ENCODE measurements at regions not wholly inside any gene's neighbourhood (a gene's known extent, or its start where the extent isn't known, plus 50 kb on each side); places are given as distances from the start of the nearest gene placed in this dataset.

GRCh38 chr3:168624892-168625448 lies 529.2 kb upstream of the GOLIM4 start:
- no peaks in the 10 kb centered on the region for H3K79me2 ChIP-seq (ENCODE audit: control insufficient read depth, insufficient read depth, low read length)
- no peaks in the 10 kb centered on the region for H4K20me1 ChIP-seq (ENCODE audit: control insufficient read depth, extremely low read depth, insufficient read depth, low read length)
- H3K9me3 ChIP-seq (ENCODE audit: control insufficient read depth, low read depth, low read length) = no peaks in the 10 kb centered on the region
- no peak overlapping the region for H3K4me3 ChIP-seq (ENCODE audit: control insufficient read depth in 2 of 3, extremely low read depth in 1 of 3, insufficient read depth in 2 of 3, low read depth in 1 of 3, low read length in 3 of 3)
- H3K9ac ChIP-seq (ENCODE audit: control insufficient read depth, extremely low read depth, insufficient read depth, low read length) = no peak overlapping the region
- TF ChIP-seq CTCF (optimal IDR thresholded peaks at IDR 0.05 in 1 of 3, IDR thresholded peaks at IDR 0.05 in 1 of 3, conservative IDR thresholded peaks at IDR 0.05 in 1 of 3; ENCODE audit: extremely low read depth in 1 of 3, insufficient read depth in 2 of 3, low read length in 3 of 3) (no peak), EZH2 (IDR thresholded peaks at IDR 0.05; ENCODE audit: low read length) (no peak)
- no peak overlapping the region for H2AFZ ChIP-seq (ENCODE audit: control insufficient read depth, low read length)
- DNase-seq (ENCODE audit: low read depth, low spot score) (no peak), FAIRE-seq (no peak)
- no peaks in the 10 kb centered on the region for H3K4me1 ChIP-seq (ENCODE audit: control insufficient read depth, extremely low read depth, insufficient read depth, low read length)
- no peaks in the 10 kb centered on the region for H3K9me1 ChIP-seq (ENCODE audit: control insufficient read depth, extremely low read depth, insufficient read depth, low read length)
- no peaks in the 10 kb centered on the region for H3K27me3 ChIP-seq (ENCODE audit: control insufficient read depth, extremely low read depth, insufficient read depth, low read length)
- H3K36me3 ChIP-seq (ENCODE audit: control insufficient read depth in 2 of 2, extremely low read depth in 1 of 2, insufficient read depth in 2 of 2, low read length in 2 of 2) = no peaks in the 10 kb centered on the region
- H3K4me2 ChIP-seq (ENCODE audit: control insufficient read depth, extremely low read depth, insufficient read depth, low read depth, low read length) = no peak overlapping the region
- dilution Hi-C loops (cut with MboI; ENCODE audit: extremely low pct_ligation_motif_present, low sequenced_read_pairs) = no loop called here
- no peak overlapping the region for H3K27ac ChIP-seq (ENCODE audit: control insufficient read depth, insufficient read depth, low read length)

- H3K9me3 ChIP-seq (ENCODE audit: control insufficient read depth, low read depth, low read length) = no peaks in the 10 kb centered on the region
- H3K27me3 ChIP-seq (ENCODE audit: control insufficient read depth, extremely low read depth, insufficient read depth, low read length) = no peaks in the 10 kb centered on the region
- TF ChIP-seq EZH2 (IDR thresholded peaks at IDR 0.05; ENCODE audit: low read length) (no peak), CTCF (optimal IDR thresholded peaks at IDR 0.05 in 1 of 3, IDR thresholded peaks at IDR 0.05 in 1 of 3, conservative IDR thresholded peaks at IDR 0.05 in 1 of 3; ENCODE audit: extremely low read depth in 1 of 3, insufficient read depth in 2 of 3, low read length in 3 of 3) (no peak)
- no peak overlapping the region for H3K4me2 ChIP-seq (ENCODE audit: control insufficient read depth, extremely low read depth, insufficient read depth, low read depth, low read length)
- no peak overlapping the region for H2AFZ ChIP-seq (ENCODE audit: control insufficient read depth, low read length)
- dilution Hi-C loops (cut with MboI; ENCODE audit: extremely low pct_ligation_motif_present, low sequenced_read_pairs) = no loop called here
- no peak for DNase-seq (ENCODE audit: low read depth, low spot score)
- no peak overlapping the region for H3K9ac ChIP-seq (ENCODE audit: control insufficient read depth, extremely low read depth, insufficient read depth, low read length)
- H3K79me2 ChIP-seq (ENCODE audit: control insufficient read depth, insufficient read depth, low read length) = no peaks in the 10 kb centered on the region
- no peaks in the 10 kb centered on the region for H3K4me1 ChIP-seq (ENCODE audit: control insufficient read depth, extremely low read depth, insufficient read depth, low read length)
- no peaks in the 10 kb centered on the region for H3K9me1 ChIP-seq (ENCODE audit: control insufficient read depth, extremely low read depth, insufficient read depth, low read length)
- FAIRE-seq = no peak
- H4K20me1 ChIP-seq (ENCODE audit: control insufficient read depth, extremely low read depth, insufficient read depth, low read length) = no peaks in the 10 kb centered on the region
- no peak overlapping the region for H3K4me3 ChIP-seq (ENCODE audit: control insufficient read depth in 2 of 3, extremely low read depth in 1 of 3, insufficient read depth in 2 of 3, low read depth in 1 of 3, low read length in 3 of 3)
- H3K36me3 ChIP-seq (ENCODE audit: control insufficient read depth in 2 of 2, extremely low read depth in 1 of 2, insufficient read depth in 2 of 2, low read length in 2 of 2) = no peaks in the 10 kb centered on the region
- H3K27ac ChIP-seq (ENCODE audit: control insufficient read depth, insufficient read depth, low read length) = no peak overlapping the region
Observed at GRCh38 chr3:168624195-168624594, 528.5 kb upstream of the GOLIM4 start.

All from keratinocyte (primary cell).